Omental fat pad (tissue), 3 donors: ENCODE measurements at regions not wholly inside any gene's neighbourhood (a gene's known extent, or its start where the extent isn't known, plus 50 kb on each side); places are given as distances from the start of the nearest gene placed in this dataset.

ENCODE experiments used
- ATAC-seq: fragments of 150-250 bp; one replicate; pipeline ENCODE4 v1.9.1; 2016; ENCODE audit warnings: mild to moderate bottlenecking, moderate library complexity; ENCODE audit not compliant: low FRiP score
- DNase-seq: peaks from one replicate; pipeline ENCODE4 v3.0.0-alpha.2; 2019; ENCODE audit warnings: low spot score
- CTCF ChIP-seq, 3 donors: fragments of 450-650 bp; IDR thresholded peaks; one replicate each; pipeline ENCODE4 v1.5.1; 2016 to 2017; ENCODE audit warnings: antibody characterized with exemption in 3 of 3, mild to moderate bottlenecking in 3 of 3, moderate library complexity in 2 of 3

GRCh38 chr1:173287785-173288184, 80.7 kb upstream of the TNFSF4 start:
- no peak for ATAC-seq
- DNase-seq: no peak
- no peak for TF ChIP-seq CTCF (IDR thresholded peaks at IDR 0.05)

- DNase-seq (no peak), ATAC-seq (no peak)
- TF ChIP-seq CTCF (IDR thresholded peaks at IDR 0.05): no peak
Measured at GRCh38 chr1:173293756-173294155, 86.6 kb upstream of the TNFSF4 start.

GRCh38 chr1:173294843-173295242, 87.7 kb upstream of the TNFSF4 start:
- ATAC-seq: no peak

GRCh38 chr1:173295391-173295790, 88.3 kb upstream of the TNFSF4 start:
- ATAC-seq (no peak), DNase-seq (no peak)
- TF ChIP-seq CTCF (IDR thresholded peaks at IDR 0.05): no peak

More at GRCh38 chr1:173294843-173295242, 87.7 kb upstream of the TNFSF4 start:
- no peak for TF ChIP-seq CTCF (IDR thresholded peaks at IDR 0.05)
- DNase-seq: no peak

GRCh38 chr1:173295995-173296394, 88.9 kb upstream of the TNFSF4 start:
- ATAC-seq: no peak
- no peak for TF ChIP-seq CTCF (IDR thresholded peaks at IDR 0.05)
- DNase-seq: no peak

GRCh38 chr1:173297798-173298391, 90.8 kb upstream of the TNFSF4 start:
- no peak for ATAC-seq
- TF ChIP-seq CTCF (IDR thresholded peaks at IDR 0.05): no peak
- DNase-seq: no peak
